H1 (cell line): ENCODE measurements at regions not wholly inside any gene's neighbourhood (a gene's known extent, or its start where the extent isn't known, plus 50 kb on each side); places are given as distances from the start of the nearest gene placed in this dataset.
A peak's percentile ranks its signal among the peaks of the same experiment; 100 is the strongest.

ENCODE experiments used
- CTCF ChIA-PET: fragments of 300-600 bp; sonication (Branson Sonifier 250); formaldehyde crosslinking; loops from one replicate; lab custom pipeline; 2021; ENCODE audit not compliant: partially characterized antibody; lab: Charles Lee
- POLR2A ChIA-PET: fragments of 300-600 bp; sonication (Branson Sonifier 250); formaldehyde crosslinking; loops from one replicate; lab custom pipeline; 2021; ENCODE audit warnings: inconsistent platforms; ENCODE audit not compliant: partially characterized antibody; lab: Charles Lee
- DNase-seq, 2 experiments: peaks; one replicate each; pipeline versions ENCODE4 v3.0.0 to v3.0.0-alpha.2; 2010 to 2022; ENCODE audit warnings: low spot score in 2 of 2, low read depth in 1 of 2, mixed read lengths in 1 of 2
- FAIRE-seq: peaks from 2 replicates; lab custom pipeline; 2011; peaks lifted over from hg19 to GRCh38; lab: Jason Lieb, UNC
- H2AFZ ChIP-seq: 2 replicates; pipeline ENCODE4 v1.8.1; 2012; ENCODE audit warnings: low read length, inconsistent platforms
- H2AK5ac ChIP-seq: 2 replicates; pipeline ENCODE4 v1.6.1; 2013; ENCODE audit warnings: low read depth, low read length
- H2BK120ac ChIP-seq: replicated peaks from 2 replicates; pipeline ENCODE3; 2013; ENCODE audit warnings: low read depth, low read length, inconsistent platforms
- H2BK12ac ChIP-seq: 2 replicates; pipeline ENCODE4 v1.6.1; 2013; ENCODE audit warnings: low read depth, low read length
- H2BK15ac ChIP-seq: 2 replicates; pipeline ENCODE4 v1.6.1; 2013; ENCODE audit warnings: low read length
- H2BK20ac ChIP-seq: 2 replicates; pipeline ENCODE4 v1.6.1; 2013; ENCODE audit warnings: low read length
- H2BK5ac ChIP-seq: 2 replicates; pipeline ENCODE4 v1.6.1; 2013; ENCODE audit warnings: low read depth, low read length
- H3K14ac ChIP-seq: 2 replicates; pipeline ENCODE4 v1.6.1; 2013; ENCODE audit warnings: inconsistent platforms; ENCODE audit not compliant: insufficient read length
- H3K18ac ChIP-seq: 2 replicates; pipeline ENCODE4 v1.6.1; 2013; ENCODE audit warnings: low read length; ENCODE audit errors: extremely low read depth
- H3K23ac ChIP-seq: 2 replicates; pipeline ENCODE4 v1.6.1; 2013; ENCODE audit warnings: inconsistent platforms; ENCODE audit not compliant: insufficient read length
- H3K23me2 ChIP-seq: 2 replicates; pipeline ENCODE4 v1.6.1; 2013; ENCODE audit warnings: low read depth, low read length
- H3K27ac ChIP-seq: 2 replicates; pipeline ENCODE4 v1.6.1; 2011; ENCODE audit warnings: low read depth, low read length, inconsistent platforms
- H3K27me3 ChIP-seq, 4 experiments: replicated peaks in 1 of 4; 1 replicate in 1 of 4; 2 replicates in 3 of 4; pipeline versions ENCODE4 v1.6.1 to v1.8.1; 2011 to 2013; ENCODE audit warnings: low read length in 3 of 4, mild to moderate bottlenecking in 3 of 4, inconsistent platforms in 2 of 4, mixed read lengths in 2 of 4, moderate library complexity in 1 of 4; ENCODE audit not compliant: control insufficient read depth in 3 of 4, insufficient read depth in 3 of 4; ENCODE audit errors: extremely low read depth in 1 of 4
- H3K36me3 ChIP-seq, 4 experiments: 2 replicates each; pipeline versions ENCODE4 v1.6.1 to v1.8.1; 2011 to 2013; ENCODE audit warnings: mild to moderate bottlenecking in 4 of 4, low read length in 3 of 4, moderate library complexity in 2 of 4, control low read depth in 1 of 4, inconsistent platforms in 1 of 4; ENCODE audit not compliant: insufficient read depth in 4 of 4, control insufficient read depth in 2 of 4
- H3K4ac ChIP-seq: replicated peaks from 2 replicates; pipeline ENCODE3; 2013; ENCODE audit warnings: low read length, low read depth, mixed read lengths, inconsistent platforms; ENCODE audit not compliant: insufficient read length
- H3K4me1 ChIP-seq, 4 experiments: replicated peaks in 1 of 4; 1 replicate in 1 of 4; 2 replicates in 3 of 4; pipeline versions ENCODE4 v1.6.1 to v1.8.1; 2011 to 2013; ENCODE audit warnings: low read length in 3 of 4, inconsistent platforms in 2 of 4, mixed read lengths in 1 of 4; ENCODE audit not compliant: insufficient read depth in 4 of 4, control insufficient read depth in 3 of 4
- H3K4me2 ChIP-seq, 2 experiments: 2 replicates each; pipeline versions ENCODE4 v1.6.1 to v1.8.1; 2011 to 2013; ENCODE audit warnings: low read depth in 2 of 2, low read length in 2 of 2, control low read depth in 1 of 2, inconsistent platforms in 1 of 2, mild to moderate bottlenecking in 1 of 2; ENCODE audit not compliant: insufficient read depth in 1 of 2
- H3K4me3 ChIP-seq, 4 experiments: fragments of 200-600, 300-600 bp in 1 of 4; sonication (generic), shearing (Covaris generic), sonication (Bioruptor Twin) in 1 of 4; 2 replicates each; pipeline versions ENCODE4 v1.5.1 to v1.8.1; 2011 to 2016; ENCODE audit warnings: low read length in 4 of 4, low read depth in 3 of 4, control low read depth in 2 of 4, inconsistent platforms in 2 of 4, mild to moderate bottlenecking in 2 of 4, mixed read lengths in 1 of 4, moderate library complexity in 1 of 4; ENCODE audit not compliant: insufficient read depth in 2 of 4; ENCODE audit errors: extremely low read depth in 1 of 4
- H3K56ac ChIP-seq: replicated peaks from 2 replicates; pipeline ENCODE3; 2013; ENCODE audit warnings: low read depth, mild to moderate bottlenecking, mixed read lengths, low read length, inconsistent platforms; ENCODE audit not compliant: insufficient read length
- H3K79me1 ChIP-seq: 2 replicates; pipeline ENCODE4 v1.6.1; 2013; ENCODE audit warnings: low read depth, low read length, control low read depth
- H3K79me2 ChIP-seq, 2 experiments: 2 replicates each; pipeline versions ENCODE4 v1.6.1 to v1.8.1; 2012 to 2013; ENCODE audit warnings: low read length in 2 of 2, mild to moderate bottlenecking in 2 of 2, inconsistent platforms in 1 of 2; ENCODE audit not compliant: insufficient read depth in 2 of 2, control insufficient read depth in 1 of 2
- H3K9ac ChIP-seq, 4 experiments: replicated peaks in 1 of 4; 1 replicate in 1 of 4; 2 replicates in 3 of 4; pipeline versions ENCODE4 v1.6.1 to v1.8.1; 2011 to 2013; ENCODE audit warnings: low read depth in 3 of 4, low read length in 3 of 4, control low read depth in 2 of 4, mild to moderate bottlenecking in 2 of 4, moderate library complexity in 2 of 4, inconsistent platforms in 1 of 4; ENCODE audit errors: extremely low read depth in 1 of 4
- H3K9me3 ChIP-seq, 2 experiments: 2 replicates each; pipeline versions ENCODE4 v1.6.1 to v1.8.1; 2012 to 2013; ENCODE audit warnings: mild to moderate bottlenecking in 2 of 2, moderate library complexity in 2 of 2, control low read depth in 1 of 2, inconsistent platforms in 1 of 2, low read depth in 1 of 2, low read length in 1 of 2, mixed read lengths in 1 of 2; ENCODE audit not compliant: insufficient read depth in 2 of 2
- H4K20me1 ChIP-seq, 2 experiments: replicated peaks in 1 of 2; 2 replicates each; pipeline versions ENCODE3 to v1.8.1; 2011 to 2013; ENCODE audit warnings: inconsistent platforms in 2 of 2, low read length in 2 of 2, mild to moderate bottlenecking in 1 of 2; ENCODE audit not compliant: insufficient read depth in 2 of 2, control insufficient read depth in 1 of 2
- H4K5ac ChIP-seq: 2 replicates; pipeline ENCODE4 v1.6.1; 2013; ENCODE audit warnings: low read length, low read depth, mixed read lengths, inconsistent platforms; ENCODE audit not compliant: insufficient read length
- H4K8ac ChIP-seq: 2 replicates; pipeline ENCODE4 v1.8.0; 2013; ENCODE audit warnings: mild to moderate bottlenecking, moderate library complexity, low read length, inconsistent platforms; ENCODE audit not compliant: insufficient read depth; ENCODE audit errors: extremely low read depth
- H4K91ac ChIP-seq: replicated peaks from 2 replicates; pipeline ENCODE3; 2013; ENCODE audit warnings: low read length, mixed read lengths, inconsistent platforms; ENCODE audit not compliant: insufficient read length
- EGR1 ChIP-seq: IDR thresholded peaks from 2 replicates; pipeline ENCODE4 v1.6.1; 2011; ENCODE audit warnings: low read depth, low read length, borderline replicate concordance
- GABPA ChIP-seq: IDR thresholded peaks from 2 replicates; pipeline ENCODE4 v1.6.1; 2011; ENCODE audit warnings: mild to moderate bottlenecking, low read length, moderate library complexity, borderline replicate concordance; ENCODE audit not compliant: insufficient read depth
- GTF2F1 ChIP-seq: IDR thresholded peaks from 2 replicates; pipeline ENCODE4 v1.6.1; 2012; ENCODE audit warnings: low read depth, low read length, improper control_type of control experiment, borderline replicate concordance
- MAX ChIP-seq: IDR thresholded peaks from 2 replicates; pipeline ENCODE4 v1.6.1; 2012; ENCODE audit warnings: inconsistent platforms
- PHF8 ChIP-seq: fragments of 200-600 bp; sonication (generic); conservative IDR thresholded peaks from 2 replicates; pipeline ENCODE4 v1.7.1; 2012; ENCODE audit warnings: low read depth, mild to moderate bottlenecking, inconsistent platforms, low read length, moderate library complexity
- POLR2AphosphoS5 ChIP-seq: IDR thresholded peaks from 2 replicates; pipeline ENCODE4 v1.6.1; 2011; ENCODE audit warnings: low read depth, low read length
- POU5F1 ChIP-seq: IDR thresholded peaks from 2 replicates; pipeline ENCODE4 v1.6.1; 2011; ENCODE audit warnings: low read depth, mild to moderate bottlenecking, low read length, moderate library complexity
- TAF7 ChIP-seq: optimal IDR thresholded peaks from 2 replicates; pipeline ENCODE3; 2011; ENCODE audit warnings: low read depth, mild to moderate bottlenecking, inconsistent platforms, low read length, moderate library complexity, borderline replicate concordance
- TEAD4 ChIP-seq: IDR thresholded peaks from 2 replicates; pipeline ENCODE4 v1.6.1; 2012; ENCODE audit warnings: low read depth, low read length, inconsistent platforms, mixed read lengths
- ZNF274 ChIP-seq: IDR thresholded peaks from 2 replicates; pipeline ENCODE4 v1.7.0; 2012; ENCODE audit warnings: low read length, borderline replicate concordance; ENCODE audit errors: extremely low read depth
- WGBS, 2 experiments: shearing (Covaris generic) in 1 of 2; methylation state at CpG; one replicate each; pipeline versions ENCODE4 v1.1.6 to v1.1.7; 2013 to 2015; ENCODE audit warnings: low lambda C conversion rate in 2 of 2, mixed read lengths in 2 of 2, inconsistent platforms in 1 of 2, low coverage in 1 of 2, missing lambda C conversion rate in 1 of 2; ENCODE audit not compliant: insufficient replicate concordance in 2 of 2, insufficient coverage in 1 of 2, insufficient read length in 1 of 2; ENCODE audit errors: extremely low coverage in 1 of 2, missing lambda C conversion rate in 1 of 2; 5-methylcytosine and 5-hydroxymethylcytosine counted together
- TF ChIP-seq, protein P1 (sequence below): IDR thresholded peaks from 2 replicates; pipeline ENCODE4 v1.6.1; 2012; ENCODE audit warnings: low read length, inconsistent platforms

GRCh38 chr3:63726656-63727055, 74.2 kb downstream of the SNTN start:
- Histone ChIP-seq H2BK12ac (peak overlapping the region; percentile 45), H4K91ac (no peak overlapping the region), H2AFZ (no peak overlapping the region), H3K18ac (no peak overlapping the region), H2BK5ac (no peak overlapping the region), H3K23me2 (no peaks in the 10 kb centered on the region), H3K4me1 (peaks cover 2 to 12% (median 6%) of the 10 kb centered on the region in 4 experiments; a peak in 6 of 7 replicates), H3K23ac (no peak overlapping the region), H3K4me2 (no peak overlapping the region), H3K14ac (no peak overlapping the region), H3K27ac (no peak overlapping the region), H4K8ac (no peak overlapping the region), H4K5ac (no peak overlapping the region), H4K20me1 (no peaks in the 10 kb centered on the region), H3K9me3 (no peaks in the 10 kb centered on the region), H2BK120ac (no peak overlapping the region), H2BK15ac (0 out of 2 replicates have a peak overlapping the region, but pooled peaks have one; percentile 46), H3K56ac (no peak overlapping the region), H3K79me1 (no peaks in the 10 kb centered on the region), H3K4me3 (no peak overlapping the region), H2AK5ac (0 out of 2 replicates have a peak overlapping the region, but pooled peaks have one; percentile 39), H3K36me3 (no peaks in the 10 kb centered on the region), H2BK20ac (0 out of 2 replicates have a peak overlapping the region, but pooled peaks have one; percentile 72), H3K4ac (no peak overlapping the region), H3K79me2 (no peaks in the 10 kb centered on the region), H3K9ac (no peak overlapping the region), H3K27me3 (no peaks in the 10 kb centered on the region; a peak in 1 of 7 replicates)
- no peak for DNase-seq
- TF ChIP-seq POU5F1 (no peak), EGR1 (no peak), MAX (no peak), GABPA (no peak), GTF2F1 (no peak), ZNF274 (no peak), POLR2AphosphoS5 (no peak), PHF8 (no peak), TEAD4 (no peak), TAF7 (no peak)
- TF ChIP-seq, protein P1, sequence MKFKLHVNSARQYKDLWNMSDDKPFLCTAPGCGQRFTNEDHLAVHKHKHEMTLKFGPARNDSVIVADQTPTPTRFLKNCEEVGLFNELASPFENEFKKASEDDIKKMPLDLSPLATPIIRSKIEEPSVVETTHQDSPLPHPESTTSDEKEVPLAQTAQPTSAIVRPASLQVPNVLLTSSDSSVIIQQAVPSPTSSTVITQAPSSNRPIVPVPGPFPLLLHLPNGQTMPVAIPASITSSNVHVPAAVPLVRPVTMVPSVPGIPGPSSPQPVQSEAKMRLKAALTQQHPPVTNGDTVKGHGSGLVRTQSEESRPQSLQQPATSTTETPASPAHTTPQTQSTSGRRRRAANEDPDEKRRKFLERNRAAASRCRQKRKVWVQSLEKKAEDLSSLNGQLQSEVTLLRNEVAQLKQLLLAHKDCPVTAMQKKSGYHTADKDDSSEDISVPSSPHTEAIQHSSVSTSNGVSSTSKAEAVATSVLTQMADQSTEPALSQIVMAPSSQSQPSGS = no peak
- 86% methylated on average over 4 of the region's 4 CpGs; no CpG with 5 or more reads in 1 of the 2 experiments for WGBS, 2 experiments
- POLR2A ChIA-PET = no interaction called here
- FAIRE-seq = no peak
- CTCF ChIA-PET = interaction anchor here (0.5 kb wide), 1 partner anchor 85 kb away, joined by 3 read pairs; no protein-coding TSS in a partner anchor
